ENCODE measurements at regions not wholly inside any gene's neighbourhood (a gene's known extent, or its start where the extent isn't known, plus 50 kb on each side); places are given as distances from the start of the nearest gene placed in this dataset.

GRCh38 chr11:81444297-81444696, 1289.4 kb downstream of the FAM181B start:
- peak; percentile 41 for TF ChIP-seq STAG1 (CRISPR knock-in tag; IDR thresholded peaks at IDR 0.05)
- TF ChIP-seq CTCF (CRISPR knock-in tag; IDR thresholded peaks at IDR 0.05) = 0 out of 2 replicates have a peak, but pooled peaks have one; percentile 15
- TF ChIP-seq ZNF766 (CRISPR knock-in tag; IDR thresholded peaks at IDR 0.05; ENCODE audit: borderline replicate concordance) = no peak
- TF ChIP-seq ZNF414 (CRISPR knock-in tag; IDR thresholded peaks at IDR 0.05) = no peak
- no peak for TF ChIP-seq ZNF549 (CRISPR knock-in tag; IDR thresholded peaks at IDR 0.05)
- no peak for TF ChIP-seq GPN1 (CRISPR knock-in tag; IDR thresholded peaks at IDR 0.05; ENCODE audit: borderline replicate concordance)
- TF ChIP-seq MNT (IDR thresholded peaks at IDR 0.05) = no peak
- TF ChIP-seq ZNF570 (CRISPR knock-in tag; IDR thresholded peaks at IDR 0.05; ENCODE audit: borderline replicate concordance) = no peak
- no peak for DNase-seq (ENCODE audit: low spot score)
- no TSS peak for BruUV-seq (replicated peaks)
- in situ Hi-C loops (cut with HindIII; ENCODE audit: extremely low pct_ligation_motif_present, low pct_unique_long_range_greater_than_20kb) = no loop called here
- Histone ChIP-seq H3K9ac (ENCODE audit: insufficient read depth, low read depth, low read length) (no peak overlapping the region), H4K20me1 (ENCODE audit: insufficient read depth, low read length) (no peaks in the 10 kb centered on the region), H3K36me3 (replicated peaks in 1 of 2; ENCODE audit: control insufficient read depth in 1 of 2, insufficient read depth in 2 of 2, low read length in 2 of 2) (no peaks in the 10 kb centered on the region), H3K27me3 (ENCODE audit: control insufficient read depth in 1 of 2, insufficient read depth in 2 of 2, low read length in 2 of 2) (no peaks in the 10 kb centered on the region), H3K9me3 (ENCODE audit: low read length) (no peaks in the 10 kb centered on the region), H3K4me2 (ENCODE audit: low read depth, low read length) (no peak overlapping the region), H3K27ac (ENCODE audit: extremely low read length, insufficient read depth, low read length) (no peak overlapping the region), H2AFZ (ENCODE audit: low read length) (no peak overlapping the region), H3K4me3 (replicated peaks in 1 of 3; ENCODE audit: insufficient read depth in 1 of 3, low read depth in 2 of 3, low read length in 3 of 3) (no peak overlapping the region), H3K79me2 (ENCODE audit: insufficient read depth, low read length) (no peaks in the 10 kb centered on the region), H3K4me1 (ENCODE audit: insufficient read depth, low read length) (no peaks in the 10 kb centered on the region)
- ChIA-PET CTCF (ENCODE audit: low intra/inter-chr PET ratio, low total read pairs) (no interaction called here), POLR2A (no interaction called here)
- WGBS (ENCODE audit: low lambda C conversion rate) = 0% methylated on average over 1 of the region's 1 CpG
- intact Hi-C loops (cut with micrococcal nuclease; ENCODE audit: unreplicated experiment) = no loop called here
- no peak for FAIRE-seq
- ATAC-seq = peak; percentile 48; the same call in 2 of the 3 replicates
